H1 (cell line): ENCODE measurements at regions not wholly inside any gene's neighbourhood (a gene's known extent, or its start where the extent isn't known, plus 50 kb on each side); places are given as distances from the start of the nearest gene placed in this dataset.

Experiments
- CTCF ChIA-PET: fragments of 300-600 bp; sonication (Branson Sonifier 250); formaldehyde crosslinking; loops from one replicate; lab custom pipeline; 2021; ENCODE audit not compliant: partially characterized antibody; lab: Charles Lee
- POLR2A ChIA-PET: fragments of 300-600 bp; sonication (Branson Sonifier 250); formaldehyde crosslinking; loops from one replicate; lab custom pipeline; 2021; ENCODE audit warnings: inconsistent platforms; ENCODE audit not compliant: partially characterized antibody; lab: Charles Lee
- DNase-seq, 2 experiments: peaks; one replicate each; pipeline versions ENCODE4 v3.0.0 to v3.0.0-alpha.2; 2010 to 2022; ENCODE audit warnings: low spot score in 2 of 2, low read depth in 1 of 2, mixed read lengths in 1 of 2
- FAIRE-seq: peaks from 2 replicates; lab custom pipeline; 2011; peaks lifted over from hg19 to GRCh38; lab: Jason Lieb, UNC
- H2AFZ ChIP-seq: 2 replicates; pipeline ENCODE4 v1.8.1; 2012; ENCODE audit warnings: low read length, inconsistent platforms
- H2AK5ac ChIP-seq: 2 replicates; pipeline ENCODE4 v1.6.1; 2013; ENCODE audit warnings: low read depth, low read length
- H2BK120ac ChIP-seq: replicated peaks from 2 replicates; pipeline ENCODE3; 2013; ENCODE audit warnings: low read depth, low read length, inconsistent platforms
- H2BK12ac ChIP-seq: 2 replicates; pipeline ENCODE4 v1.6.1; 2013; ENCODE audit warnings: low read depth, low read length
- H2BK15ac ChIP-seq: 2 replicates; pipeline ENCODE4 v1.6.1; 2013; ENCODE audit warnings: low read length
- H2BK20ac ChIP-seq: 2 replicates; pipeline ENCODE4 v1.6.1; 2013; ENCODE audit warnings: low read length
- H2BK5ac ChIP-seq: 2 replicates; pipeline ENCODE4 v1.6.1; 2013; ENCODE audit warnings: low read depth, low read length
- H3K14ac ChIP-seq: 2 replicates; pipeline ENCODE4 v1.6.1; 2013; ENCODE audit warnings: inconsistent platforms; ENCODE audit not compliant: insufficient read length
- H3K18ac ChIP-seq: 2 replicates; pipeline ENCODE4 v1.6.1; 2013; ENCODE audit warnings: low read length; ENCODE audit errors: extremely low read depth
- H3K23ac ChIP-seq: 2 replicates; pipeline ENCODE4 v1.6.1; 2013; ENCODE audit warnings: inconsistent platforms; ENCODE audit not compliant: insufficient read length
- H3K23me2 ChIP-seq: 2 replicates; pipeline ENCODE4 v1.6.1; 2013; ENCODE audit warnings: low read depth, low read length
- H3K27ac ChIP-seq: 2 replicates; pipeline ENCODE4 v1.6.1; 2011; ENCODE audit warnings: low read depth, low read length, inconsistent platforms
- H3K27me3 ChIP-seq, 4 experiments: replicated peaks in 1 of 4; 1 replicate in 1 of 4; 2 replicates in 3 of 4; pipeline versions ENCODE4 v1.6.1 to v1.8.1; 2011 to 2013; ENCODE audit warnings: low read length in 3 of 4, mild to moderate bottlenecking in 3 of 4, inconsistent platforms in 2 of 4, mixed read lengths in 2 of 4, moderate library complexity in 1 of 4; ENCODE audit not compliant: control insufficient read depth in 3 of 4, insufficient read depth in 3 of 4; ENCODE audit errors: extremely low read depth in 1 of 4
- H3K36me3 ChIP-seq, 4 experiments: 2 replicates each; pipeline versions ENCODE4 v1.6.1 to v1.8.1; 2011 to 2013; ENCODE audit warnings: mild to moderate bottlenecking in 4 of 4, low read length in 3 of 4, moderate library complexity in 2 of 4, control low read depth in 1 of 4, inconsistent platforms in 1 of 4; ENCODE audit not compliant: insufficient read depth in 4 of 4, control insufficient read depth in 2 of 4
- H3K4ac ChIP-seq: replicated peaks from 2 replicates; pipeline ENCODE3; 2013; ENCODE audit warnings: low read length, low read depth, mixed read lengths, inconsistent platforms; ENCODE audit not compliant: insufficient read length
- H3K4me1 ChIP-seq, 4 experiments: replicated peaks in 1 of 4; 1 replicate in 1 of 4; 2 replicates in 3 of 4; pipeline versions ENCODE4 v1.6.1 to v1.8.1; 2011 to 2013; ENCODE audit warnings: low read length in 3 of 4, inconsistent platforms in 2 of 4, mixed read lengths in 1 of 4; ENCODE audit not compliant: insufficient read depth in 4 of 4, control insufficient read depth in 3 of 4
- H3K4me2 ChIP-seq, 2 experiments: 2 replicates each; pipeline versions ENCODE4 v1.6.1 to v1.8.1; 2011 to 2013; ENCODE audit warnings: low read depth in 2 of 2, low read length in 2 of 2, control low read depth in 1 of 2, inconsistent platforms in 1 of 2, mild to moderate bottlenecking in 1 of 2; ENCODE audit not compliant: insufficient read depth in 1 of 2
- H3K4me3 ChIP-seq, 4 experiments: fragments of 200-600, 300-600 bp in 1 of 4; sonication (generic), shearing (Covaris generic), sonication (Bioruptor Twin) in 1 of 4; 2 replicates each; pipeline versions ENCODE4 v1.5.1 to v1.8.1; 2011 to 2016; ENCODE audit warnings: low read length in 4 of 4, low read depth in 3 of 4, control low read depth in 2 of 4, inconsistent platforms in 2 of 4, mild to moderate bottlenecking in 2 of 4, mixed read lengths in 1 of 4, moderate library complexity in 1 of 4; ENCODE audit not compliant: insufficient read depth in 2 of 4; ENCODE audit errors: extremely low read depth in 1 of 4
- H3K56ac ChIP-seq: replicated peaks from 2 replicates; pipeline ENCODE3; 2013; ENCODE audit warnings: low read depth, mild to moderate bottlenecking, mixed read lengths, low read length, inconsistent platforms; ENCODE audit not compliant: insufficient read length
- H3K79me1 ChIP-seq: 2 replicates; pipeline ENCODE4 v1.6.1; 2013; ENCODE audit warnings: low read depth, low read length, control low read depth
- H3K79me2 ChIP-seq, 2 experiments: 2 replicates each; pipeline versions ENCODE4 v1.6.1 to v1.8.1; 2012 to 2013; ENCODE audit warnings: low read length in 2 of 2, mild to moderate bottlenecking in 2 of 2, inconsistent platforms in 1 of 2; ENCODE audit not compliant: insufficient read depth in 2 of 2, control insufficient read depth in 1 of 2
- H3K9ac ChIP-seq, 4 experiments: replicated peaks in 1 of 4; 1 replicate in 1 of 4; 2 replicates in 3 of 4; pipeline versions ENCODE4 v1.6.1 to v1.8.1; 2011 to 2013; ENCODE audit warnings: low read depth in 3 of 4, low read length in 3 of 4, control low read depth in 2 of 4, mild to moderate bottlenecking in 2 of 4, moderate library complexity in 2 of 4, inconsistent platforms in 1 of 4; ENCODE audit errors: extremely low read depth in 1 of 4
- H3K9me3 ChIP-seq, 2 experiments: 2 replicates each; pipeline versions ENCODE4 v1.6.1 to v1.8.1; 2012 to 2013; ENCODE audit warnings: mild to moderate bottlenecking in 2 of 2, moderate library complexity in 2 of 2, control low read depth in 1 of 2, inconsistent platforms in 1 of 2, low read depth in 1 of 2, low read length in 1 of 2, mixed read lengths in 1 of 2; ENCODE audit not compliant: insufficient read depth in 2 of 2
- H4K20me1 ChIP-seq, 2 experiments: replicated peaks in 1 of 2; 2 replicates each; pipeline versions ENCODE3 to v1.8.1; 2011 to 2013; ENCODE audit warnings: inconsistent platforms in 2 of 2, low read length in 2 of 2, mild to moderate bottlenecking in 1 of 2; ENCODE audit not compliant: insufficient read depth in 2 of 2, control insufficient read depth in 1 of 2
- H4K5ac ChIP-seq: 2 replicates; pipeline ENCODE4 v1.6.1; 2013; ENCODE audit warnings: low read length, low read depth, mixed read lengths, inconsistent platforms; ENCODE audit not compliant: insufficient read length
- H4K8ac ChIP-seq: 2 replicates; pipeline ENCODE4 v1.8.0; 2013; ENCODE audit warnings: mild to moderate bottlenecking, moderate library complexity, low read length, inconsistent platforms; ENCODE audit not compliant: insufficient read depth; ENCODE audit errors: extremely low read depth
- H4K91ac ChIP-seq: replicated peaks from 2 replicates; pipeline ENCODE3; 2013; ENCODE audit warnings: low read length, mixed read lengths, inconsistent platforms; ENCODE audit not compliant: insufficient read length
- ATF3 ChIP-seq: IDR thresholded peaks from 2 replicates; pipeline ENCODE4 v1.6.1; 2011; ENCODE audit warnings: low read depth, mild to moderate bottlenecking, low read length; ENCODE audit not compliant: insufficient read depth
- BACH1 ChIP-seq: IDR thresholded peaks from 2 replicates; pipeline ENCODE4 v1.6.1; 2012; ENCODE audit warnings: low read length, improper control_type of control experiment
- RFX5 ChIP-seq: IDR thresholded peaks from 2 replicates; pipeline ENCODE4 v1.6.1; 2011; ENCODE audit warnings: low read depth, low read length, improper control_type of control experiment, borderline replicate concordance
- RNF2 ChIP-seq: fragments of 200-900, 300-1000 bp; sonication (generic); IDR thresholded peaks from 2 replicates; pipeline ENCODE4 v1.7.1; 2016; ENCODE audit warnings: borderline replicate concordance, low read depth, mild to moderate bottlenecking, antibody characterized with exemption, low read length; ENCODE audit not compliant: poor library complexity, severe bottlenecking; ENCODE audit errors: missing control alignments
- SP2 ChIP-seq: IDR thresholded peaks from 2 replicates; pipeline ENCODE4 v1.6.1; 2012; ENCODE audit warnings: mild to moderate bottlenecking, low read length, inconsistent platforms
- TAF1 ChIP-seq: IDR thresholded peaks from 2 replicates; pipeline ENCODE4 v1.6.1; 2011; ENCODE audit warnings: mild to moderate bottlenecking, low read depth, low read length
- WGBS, 2 experiments: shearing (Covaris generic) in 1 of 2; methylation state at CpG; one replicate each; pipeline versions ENCODE4 v1.1.6 to v1.1.7; 2013 to 2015; ENCODE audit warnings: low lambda C conversion rate in 2 of 2, mixed read lengths in 2 of 2, inconsistent platforms in 1 of 2, low coverage in 1 of 2, missing lambda C conversion rate in 1 of 2; ENCODE audit not compliant: insufficient replicate concordance in 2 of 2, insufficient coverage in 1 of 2, insufficient read length in 1 of 2; ENCODE audit errors: extremely low coverage in 1 of 2, missing lambda C conversion rate in 1 of 2; 5-methylcytosine and 5-hydroxymethylcytosine counted together
- TF ChIP-seq, protein P1 (sequence below): IDR thresholded peaks from 2 replicates; pipeline ENCODE4 v1.6.1; 2012; ENCODE audit warnings: inconsistent platforms

DNA sequence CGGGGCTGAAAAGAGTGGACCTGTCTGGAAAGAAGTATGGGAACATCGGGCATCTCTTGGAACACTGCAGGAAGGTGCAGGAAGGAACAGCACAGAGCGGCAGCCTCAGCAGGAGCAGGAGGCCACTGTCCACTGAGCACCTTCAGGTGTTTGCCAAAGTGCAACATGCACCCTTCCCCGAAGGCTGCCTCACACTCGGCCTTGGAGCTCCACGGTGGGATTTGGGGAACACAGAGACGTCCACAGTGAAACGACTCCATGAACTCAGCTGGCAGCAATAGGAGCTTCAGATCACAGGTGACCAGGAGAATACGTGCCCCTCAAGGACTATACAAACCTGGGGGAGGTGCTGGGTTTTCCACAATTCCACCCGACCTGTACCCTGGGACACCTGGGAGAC, 140.3 kb upstream of the RET start:
- FAIRE-seq: no peak
- peaks cover 1 to 26% (median 22%) of the 10 kb centered on the region in 4 experiments for H3K27me3 ChIP-seq
- H3K9me3 ChIP-seq: no peaks in the 10 kb centered on the region

More for the DNA sequence above, 140.3 kb upstream of the RET start:
- Histone ChIP-seq H2BK15ac (no peak overlapping the region), H3K79me1 (no peaks in the 10 kb centered on the region), H2BK120ac (no peak overlapping the region), H4K8ac (no peak overlapping the region), H3K9ac (no peak overlapping the region), H3K36me3 (no peaks in the 10 kb centered on the region), H3K4me3 (no peak overlapping the region), H3K23me2 (peaks cover 12% of the 10 kb centered on the region), H3K18ac (no peak overlapping the region), H3K79me2 (no peaks in the 10 kb centered on the region), H3K23ac (no peak overlapping the region), H2BK12ac (no peak overlapping the region), H4K5ac (no peak overlapping the region), H3K4me2 (no peak overlapping the region), H3K4me1 (peaks cover 0 to 11% (median under 1%) of the 10 kb centered on the region in 4 experiments; a peak in 5 of 7 replicates), H4K20me1 (no peaks in the 10 kb centered on the region), H2AFZ (no peak overlapping the region), H4K91ac (no peak overlapping the region), H3K27ac (no peak overlapping the region), H2AK5ac (no peak overlapping the region), H3K4ac (no peak overlapping the region), H2BK5ac (no peak overlapping the region), H3K56ac (no peak overlapping the region), H2BK20ac (no peak overlapping the region), H3K14ac (no peak overlapping the region)
- ChIA-PET POLR2A (no interaction called here), CTCF (interaction anchor here (1.6 kb wide), 1 partner anchor 9 kb away, joined by 5 read pairs; no protein-coding TSS in a partner anchor)
- TF ChIP-seq, protein P1, sequence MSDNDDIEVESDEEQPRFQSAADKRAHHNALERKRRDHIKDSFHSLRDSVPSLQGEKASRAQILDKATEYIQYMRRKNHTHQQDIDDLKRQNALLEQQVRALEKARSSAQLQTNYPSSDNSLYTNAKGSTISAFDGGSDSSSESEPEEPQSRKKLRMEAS: no peak
- no peak for TF ChIP-seq SP2
- TF ChIP-seq RNF2: no peak
- no peak for TF ChIP-seq TAF1
- TF ChIP-seq ATF3: no peak
- TF ChIP-seq BACH1: no peak
- TF ChIP-seq RFX5: no peak
- no peak for DNase-seq
- WGBS, 2 experiments: 87% methylated on average over 10 of the region's 10 CpGs; no CpG with 5 or more reads in 1 of the 2 experiments
